NCI-H748 (cell line): ENCODE measurements at regions not wholly inside any gene's neighbourhood (a gene's known extent, or its start where the extent isn't known, plus 50 kb on each side); places are given as distances from the start of the nearest gene placed in this dataset.
"Not testable (repeated sequence)": the region's sequence is repeated elsewhere in the genome, so short reads cannot be mapped to it uniquely, and the experiment has no call there.

Experiments used
- DNase-seq: peaks from one replicate; lab custom pipeline; 2025; ENCODE audit not compliant: unreplicated experiment; lab: John Stamatoyannopoulos, UW

DNA sequence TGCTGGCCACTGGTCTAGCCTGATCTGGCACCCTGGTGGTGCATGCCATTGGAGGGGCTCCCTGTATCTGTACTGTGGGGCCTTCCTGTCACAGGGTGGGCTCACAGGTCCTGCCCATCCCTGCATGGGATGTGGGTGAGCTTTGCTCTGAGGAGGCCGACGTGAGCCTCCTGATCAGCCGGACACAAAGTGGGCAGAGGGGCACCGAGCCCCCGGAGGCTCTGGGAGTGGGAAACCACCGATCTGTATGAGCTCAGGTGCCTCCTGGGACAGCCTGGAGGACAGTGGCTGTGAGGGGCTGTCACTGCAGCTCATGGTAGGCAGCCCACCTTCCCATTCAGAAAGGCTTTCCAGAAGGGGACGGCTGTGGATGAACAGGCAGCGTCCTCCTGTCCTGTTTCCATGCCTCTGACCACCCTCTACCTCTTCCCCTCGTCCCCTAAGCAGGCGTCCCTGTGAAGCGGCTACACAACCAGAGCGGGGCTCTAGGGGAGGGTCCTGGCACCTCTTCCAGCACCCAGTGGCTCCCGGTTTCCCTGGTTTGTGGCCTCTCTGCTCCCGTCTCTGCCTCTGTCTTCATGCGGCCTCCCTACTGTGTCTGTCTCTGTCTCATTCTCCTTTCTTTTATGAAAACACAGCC is 112.5 kb upstream of the OTOS start:
- DNase-seq = no peak

DNA sequence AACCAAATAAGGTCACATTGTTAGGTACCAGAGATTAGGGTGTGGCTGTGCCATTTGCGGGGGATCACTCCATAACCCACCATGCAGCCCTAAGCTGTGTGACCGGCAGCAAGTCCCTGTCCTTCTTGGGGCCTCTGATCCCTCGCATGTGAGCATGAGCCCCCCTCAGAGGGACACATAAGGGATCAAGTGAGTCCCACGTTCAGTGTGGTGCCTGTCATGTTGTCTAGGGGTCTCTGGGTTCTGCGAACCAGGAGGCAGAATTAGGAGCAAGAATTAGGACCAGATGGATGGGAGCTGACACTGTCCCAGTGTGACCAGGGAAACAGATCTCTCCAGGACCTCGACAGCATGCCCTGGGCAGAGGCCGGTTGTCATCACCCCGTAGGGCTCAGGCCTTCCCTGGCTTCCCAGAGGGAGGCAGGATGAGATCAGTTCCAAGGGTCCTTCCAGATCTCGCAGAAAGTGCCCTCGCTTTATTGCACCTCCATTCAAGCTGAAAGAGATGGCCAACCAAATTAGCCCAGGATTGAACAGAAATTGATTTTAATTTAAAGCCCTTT is 113.2 kb upstream of the OTOS start:
- DNase-seq = no peak

DNA sequence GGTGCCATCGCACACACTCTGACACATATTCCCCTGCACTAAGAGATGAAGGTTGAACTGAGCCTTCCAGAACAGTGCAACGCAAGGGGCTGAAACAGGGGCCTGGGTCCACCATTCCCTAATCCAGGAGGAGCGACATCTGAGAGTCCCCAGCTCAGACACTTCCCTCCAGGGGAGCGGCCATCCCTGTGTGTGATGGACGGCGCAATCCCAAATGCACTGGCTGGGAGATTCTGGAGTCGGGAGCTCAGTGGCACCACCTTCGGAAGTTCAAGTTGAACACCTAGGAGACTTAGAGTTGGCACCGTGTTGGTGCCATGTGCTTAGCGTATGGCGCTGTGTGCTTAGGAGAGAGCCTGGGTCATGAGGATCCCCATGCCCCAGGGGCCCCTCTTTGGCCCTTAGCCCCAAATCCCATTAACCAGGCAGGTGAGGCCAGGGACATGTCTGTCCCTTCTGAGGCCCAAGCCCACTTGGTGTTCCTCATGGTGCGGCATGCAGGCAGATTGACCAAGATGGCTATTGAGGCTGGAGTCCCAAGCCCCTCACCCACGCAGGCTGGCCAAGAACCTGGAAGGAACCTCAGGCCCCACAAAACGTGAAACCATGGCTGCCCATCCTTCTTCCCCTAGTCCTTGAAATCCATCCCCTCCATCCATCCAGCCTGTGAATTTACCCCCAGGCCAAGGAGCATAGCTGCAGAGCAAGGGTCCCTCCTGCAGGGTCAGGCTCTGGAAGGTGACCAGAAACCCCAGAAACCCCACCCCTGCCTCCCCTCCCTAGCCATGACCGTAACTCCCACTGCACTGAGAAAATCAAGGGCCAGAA is 114.1 kb upstream of the OTOS start:
- no peak for DNase-seq

DNA sequence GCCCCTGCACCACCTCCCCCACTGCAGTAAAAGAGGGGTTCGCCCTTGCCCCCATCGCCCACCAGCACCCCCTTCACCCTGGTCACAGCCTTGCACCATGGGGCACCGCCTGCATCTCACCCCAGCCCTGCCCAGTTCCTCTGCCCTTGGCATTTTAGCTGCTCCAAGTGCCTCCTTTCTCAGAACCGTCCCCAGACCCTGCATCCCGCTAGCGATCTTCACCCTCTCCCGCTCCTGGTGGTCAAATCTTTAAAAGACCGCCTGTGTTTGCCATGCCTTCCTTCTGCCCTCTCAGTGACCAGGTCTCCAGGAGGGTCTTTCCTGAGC is 114.7 kb upstream of the OTOS start:
- DNase-seq = no peak

DNA sequence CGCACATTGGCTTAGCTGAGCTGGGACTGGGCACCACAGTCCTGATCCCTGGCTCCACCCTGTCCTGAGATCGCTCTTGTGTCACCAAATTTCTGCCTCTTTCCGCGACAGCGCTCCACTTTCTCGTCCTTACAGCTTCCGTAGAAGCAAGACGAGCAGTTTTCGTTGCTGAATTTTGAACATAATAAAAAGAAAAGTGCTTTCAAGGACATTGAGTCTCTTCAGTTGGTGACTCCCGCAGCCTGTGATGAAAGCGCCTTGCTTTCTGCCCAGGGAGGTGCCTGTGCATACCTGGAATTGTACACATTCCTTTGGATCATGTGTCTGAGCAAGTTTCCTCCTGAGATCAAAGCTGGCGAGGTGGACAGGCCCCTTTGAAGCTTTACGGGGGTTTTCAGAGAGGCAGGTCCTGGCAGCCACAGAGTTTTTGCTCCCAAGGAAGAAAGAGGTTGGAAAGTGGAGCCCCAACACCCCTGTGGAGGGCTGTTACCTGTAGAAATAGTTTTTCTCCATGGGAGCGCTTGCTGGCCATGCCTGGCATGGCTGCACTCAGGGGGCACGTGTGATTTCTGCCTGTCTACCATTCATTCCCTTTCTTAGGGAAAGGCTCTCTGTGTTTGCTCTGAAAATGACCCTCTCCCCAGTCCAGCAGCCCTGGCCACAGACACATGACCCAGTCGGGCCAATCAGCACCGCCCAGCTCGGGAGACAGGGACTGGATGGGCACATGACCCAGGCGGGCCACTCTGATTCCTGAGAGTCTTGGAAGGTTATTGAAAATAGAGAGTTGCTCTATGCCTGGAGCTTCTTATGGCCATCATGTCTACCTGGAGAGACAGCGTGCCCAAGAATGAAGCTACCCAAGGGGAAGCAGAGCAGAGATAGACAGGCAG is 115.6 kb upstream of the OTOS start:
- no peak for DNase-seq

DNA sequence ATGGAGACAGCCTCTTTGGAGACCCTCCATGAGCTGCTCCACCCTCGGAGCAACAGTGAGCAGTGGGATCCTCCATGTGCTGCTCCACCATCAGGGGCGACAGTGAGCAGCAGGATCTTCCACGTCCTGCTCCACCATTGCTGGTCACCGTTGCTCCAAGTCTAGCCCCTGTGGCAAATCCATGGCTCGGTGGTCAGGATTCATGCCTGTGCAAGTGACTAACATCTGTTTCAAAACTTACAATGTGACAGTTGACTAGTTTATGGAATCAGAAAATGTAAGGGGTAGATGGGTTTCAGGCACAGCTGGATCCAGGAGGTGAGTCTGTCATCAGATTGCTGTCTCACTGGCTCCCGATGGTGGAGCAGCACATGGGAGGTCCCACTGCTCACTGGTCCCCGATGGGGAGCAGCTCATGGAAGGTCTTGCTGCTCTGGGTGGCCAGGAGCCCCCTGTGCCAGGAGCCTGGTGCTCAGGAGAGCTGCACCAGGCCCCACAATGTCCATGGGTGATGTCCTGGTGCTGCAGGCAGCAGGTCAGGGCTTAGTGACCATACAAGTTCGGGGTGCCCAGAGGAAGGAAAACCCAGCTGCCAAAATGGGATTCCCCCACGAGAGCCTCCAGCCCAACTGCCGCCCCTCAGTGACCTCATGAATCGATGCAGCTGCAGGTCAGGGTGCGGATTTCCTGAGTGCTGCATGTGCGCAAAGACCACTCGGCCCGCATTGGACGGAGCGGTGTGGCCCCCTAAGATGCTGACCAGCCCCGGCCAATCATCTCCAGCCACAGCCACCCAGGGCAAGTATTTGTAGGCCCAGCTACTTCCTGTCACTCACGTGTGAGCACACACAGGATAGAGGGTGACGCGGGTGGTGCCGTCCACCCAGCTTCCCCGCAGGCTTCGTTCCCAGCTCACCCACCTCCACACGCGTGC is 116.5 kb upstream of the OTOS start:
- no peak for DNase-seq

DNA sequence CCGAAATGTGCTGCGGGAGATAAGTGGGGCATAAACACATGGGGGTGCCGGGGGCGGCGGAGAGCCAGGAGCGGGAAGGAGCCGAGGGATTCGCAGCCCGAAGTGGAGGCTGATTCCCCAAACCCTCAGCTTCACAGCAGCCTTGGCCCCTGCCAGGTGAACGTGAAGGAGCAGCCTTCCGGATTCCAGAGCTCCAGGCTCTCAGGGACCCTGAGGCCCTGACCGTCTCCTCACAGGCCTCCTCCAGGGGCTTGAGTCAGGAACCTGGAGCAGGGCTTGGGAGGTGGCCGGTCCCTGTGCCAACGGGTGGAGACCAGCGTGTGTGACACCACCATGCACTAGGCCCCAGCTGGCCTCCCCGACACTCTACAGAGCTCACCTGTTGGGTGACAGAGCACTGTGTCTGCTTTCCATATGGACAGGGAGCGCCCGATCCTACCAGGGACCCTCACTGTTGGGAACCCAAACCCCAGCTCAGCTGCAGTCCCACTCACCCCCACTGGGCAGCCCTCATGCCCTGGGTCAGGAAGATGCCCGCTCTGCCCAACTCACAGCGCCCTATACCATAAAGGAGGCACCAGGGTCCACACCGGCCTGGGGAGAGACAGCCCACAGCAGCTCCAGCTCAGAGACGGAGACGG is 117.6 kb upstream of the OTOS start:
- no peak for DNase-seq

DNA sequence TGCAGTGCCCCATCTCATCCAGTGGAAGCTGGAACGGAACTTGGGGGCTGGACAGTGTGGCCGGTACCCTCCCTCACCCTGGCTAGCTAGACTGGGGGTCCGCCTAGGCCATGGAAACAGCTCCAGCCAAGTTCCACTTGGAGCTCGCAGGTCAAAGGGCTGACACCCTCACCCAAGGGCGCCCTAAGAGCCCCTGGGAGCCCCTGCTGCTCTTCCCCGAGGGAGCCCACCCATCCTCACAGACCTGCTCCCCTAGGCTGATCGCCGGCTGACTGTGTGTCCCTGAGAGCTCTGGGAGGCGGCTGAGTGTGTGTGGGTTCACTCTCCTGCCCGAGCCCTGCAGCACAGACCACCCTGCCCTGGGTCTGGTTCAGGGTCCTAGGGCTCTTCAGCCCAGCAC is 118.2 kb upstream of the OTOS start:
- no peak for DNase-seq

DNA sequence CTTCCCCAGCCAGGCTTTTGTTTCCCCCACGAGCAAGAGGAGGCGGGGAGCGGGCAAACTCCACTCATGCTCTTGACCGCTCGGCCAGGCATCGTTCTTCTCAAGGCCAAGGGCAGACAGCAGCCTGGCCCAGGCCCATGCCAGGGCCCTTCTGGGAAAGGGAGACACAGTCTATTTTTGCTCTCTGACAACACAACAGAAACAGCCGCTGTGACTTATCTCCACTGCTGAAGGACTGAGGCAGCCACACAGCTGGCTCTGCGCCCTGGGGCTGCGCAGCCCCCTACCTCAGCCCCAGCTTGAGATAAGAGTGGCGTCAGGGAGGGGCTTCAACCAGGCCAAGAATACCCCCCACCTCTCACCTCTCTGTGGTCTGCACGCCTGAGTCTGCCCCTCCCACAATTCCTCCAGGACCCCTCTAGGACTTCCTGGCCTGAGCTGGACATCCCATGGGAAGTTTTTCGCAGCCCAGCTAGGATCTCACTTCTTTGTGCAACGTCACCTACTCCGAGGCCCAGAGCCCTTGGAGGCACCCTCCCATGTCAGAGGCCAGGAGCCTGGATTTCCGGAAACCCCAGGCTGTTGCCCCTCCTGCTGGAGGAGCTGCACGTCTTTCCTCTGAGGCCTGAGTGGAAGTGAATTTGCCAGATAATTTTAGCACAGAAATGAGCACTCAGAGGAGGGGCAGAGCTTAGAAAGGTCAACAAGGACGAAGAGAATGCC is 118.9 kb upstream of the OTOS start:
- DNase-seq = no peak

DNA sequence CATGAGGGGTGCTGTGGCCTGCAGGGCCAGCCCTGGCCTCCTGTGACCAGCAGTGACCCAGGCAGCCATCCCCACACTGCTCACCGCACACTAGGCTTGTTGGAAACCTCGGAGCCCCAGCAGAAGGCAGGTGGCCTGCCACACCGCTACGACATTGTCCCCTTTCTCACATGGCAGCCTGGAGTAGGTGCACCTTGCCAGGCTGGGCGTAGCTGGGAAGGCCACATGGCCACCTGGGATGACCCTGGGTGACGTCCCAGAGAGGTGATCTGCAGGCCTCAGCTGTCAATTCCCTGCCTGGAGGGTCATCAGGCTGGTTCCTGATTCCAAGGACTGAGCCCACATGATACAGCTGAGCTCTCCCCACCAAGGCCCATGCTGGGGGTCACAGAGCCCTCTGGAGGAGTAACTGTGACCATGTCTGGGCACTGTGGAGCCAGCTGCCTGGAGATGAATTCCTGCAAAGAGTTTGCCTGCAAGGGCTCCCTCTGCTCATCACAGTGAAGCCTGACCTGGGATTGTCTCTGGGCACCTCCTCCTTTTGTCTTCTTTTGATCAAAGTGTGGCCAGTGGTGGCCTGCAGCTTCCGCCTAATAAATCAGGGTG is 119.6 kb upstream of the OTOS start:
- DNase-seq = no peak

DNA sequence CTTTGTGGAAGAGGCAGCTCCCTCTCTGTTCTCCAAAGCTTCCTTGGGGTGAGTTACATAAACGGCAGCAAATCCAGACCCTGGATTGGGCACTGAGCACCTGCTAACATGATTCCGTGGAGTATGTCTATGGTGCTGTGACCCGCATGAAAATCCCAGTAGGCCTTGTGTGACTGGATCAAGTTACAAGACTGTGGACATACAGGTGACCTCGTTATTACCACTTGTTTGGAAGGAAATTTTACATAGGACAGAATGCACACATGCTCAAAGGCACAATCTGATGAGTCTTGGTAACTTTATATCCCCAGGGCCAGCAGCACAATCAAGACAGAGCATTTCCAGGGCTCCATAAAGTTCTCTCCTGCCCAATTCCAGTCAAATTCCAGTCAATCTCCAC is 120.2 kb upstream of the OTOS start:
- no peak for DNase-seq

DNA sequence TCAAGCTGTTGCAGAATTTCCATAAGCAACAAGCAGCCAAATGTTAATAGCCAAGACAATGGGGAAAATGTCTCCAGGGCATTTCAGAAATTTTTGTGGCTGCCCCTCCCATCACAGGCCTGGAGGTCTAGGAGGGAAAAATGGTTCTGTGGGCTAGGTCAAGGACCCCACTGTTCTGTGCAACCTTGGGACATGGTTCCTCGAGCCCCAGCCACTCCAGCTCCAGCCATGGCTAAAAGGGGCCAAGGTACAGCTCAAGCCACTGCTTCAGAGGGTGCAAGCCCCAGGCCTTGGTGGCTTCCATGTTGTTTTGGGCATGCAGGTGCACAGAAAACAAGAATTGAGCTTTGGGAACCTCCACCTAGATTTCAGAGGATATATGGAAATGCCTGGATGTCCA is 122.1 kb upstream of the OTOS start:
- DNase-seq = not testable (repeated sequence)

DNA sequence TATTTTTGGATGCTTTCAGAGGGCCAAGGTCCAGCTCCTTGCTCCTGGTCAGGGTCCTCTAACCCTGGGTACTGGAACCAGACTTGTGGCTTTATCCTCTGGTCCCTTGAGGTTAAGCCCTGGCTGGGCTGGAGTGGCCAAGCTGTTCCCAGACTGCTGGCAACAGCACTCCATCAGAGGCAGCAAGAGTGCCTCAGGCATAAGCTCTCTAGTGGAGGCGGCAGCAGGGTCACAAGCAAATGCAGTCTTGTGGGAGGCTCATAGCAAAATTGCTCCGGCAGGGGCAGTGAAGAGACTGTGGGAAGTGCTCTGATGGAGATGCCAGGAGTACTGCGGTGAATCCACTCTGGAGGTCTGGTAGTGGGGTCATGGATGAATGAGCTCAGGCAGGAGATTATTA is 128.9 kb upstream of the OTOS start:
- DNase-seq = no peak

DNA sequence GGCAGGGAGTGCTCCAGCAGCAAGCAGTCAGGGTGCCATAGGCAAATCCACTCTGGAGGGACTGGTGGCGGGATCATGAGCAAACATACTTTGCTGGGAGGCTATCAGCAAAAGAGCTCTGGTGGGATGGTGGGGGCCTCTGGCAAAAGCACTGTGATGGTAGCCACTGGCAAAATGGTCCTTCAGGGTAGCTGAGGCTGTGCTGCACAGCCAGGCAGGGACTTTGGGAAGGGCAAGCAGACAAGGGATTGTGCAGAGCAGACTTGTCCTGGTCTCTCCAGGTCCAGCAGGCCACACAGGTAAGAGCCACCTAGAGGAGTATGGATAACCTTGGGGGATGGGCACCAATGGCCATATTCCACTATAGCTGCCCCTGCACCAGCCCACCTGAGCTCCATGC is 129.4 kb upstream of the OTOS start:
- no peak for DNase-seq

DNA sequence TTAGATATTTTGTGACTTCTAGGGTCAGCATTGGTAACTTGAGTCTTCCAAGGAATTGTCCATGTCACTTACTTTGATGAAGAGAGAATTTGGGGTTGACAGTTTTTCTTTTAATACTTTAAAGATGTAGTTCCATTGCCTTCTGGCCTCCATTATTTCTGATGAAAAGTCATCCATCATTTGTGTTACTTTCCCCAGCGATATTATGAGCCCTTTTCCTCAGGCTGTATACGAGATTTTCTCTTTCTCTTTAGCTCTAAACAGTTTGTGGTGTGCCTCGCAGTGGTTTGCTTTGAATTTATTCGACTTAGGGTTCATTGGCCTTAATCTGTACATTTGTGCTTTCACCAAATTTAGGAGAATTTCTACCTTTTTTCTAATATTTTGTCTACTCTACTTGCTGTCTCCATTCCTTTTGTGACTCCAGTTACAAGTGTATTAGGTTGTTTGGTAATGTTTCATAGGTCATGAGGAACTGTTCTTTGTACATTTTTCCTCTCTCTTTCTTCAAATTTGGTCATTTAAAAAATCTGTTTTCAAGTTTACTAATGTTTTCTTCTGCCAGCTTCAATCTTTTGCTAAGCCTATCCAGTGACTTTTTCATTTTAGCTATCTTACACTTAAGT is 131.4 kb upstream of the OTOS start:
- no peak for DNase-seq

DNA sequence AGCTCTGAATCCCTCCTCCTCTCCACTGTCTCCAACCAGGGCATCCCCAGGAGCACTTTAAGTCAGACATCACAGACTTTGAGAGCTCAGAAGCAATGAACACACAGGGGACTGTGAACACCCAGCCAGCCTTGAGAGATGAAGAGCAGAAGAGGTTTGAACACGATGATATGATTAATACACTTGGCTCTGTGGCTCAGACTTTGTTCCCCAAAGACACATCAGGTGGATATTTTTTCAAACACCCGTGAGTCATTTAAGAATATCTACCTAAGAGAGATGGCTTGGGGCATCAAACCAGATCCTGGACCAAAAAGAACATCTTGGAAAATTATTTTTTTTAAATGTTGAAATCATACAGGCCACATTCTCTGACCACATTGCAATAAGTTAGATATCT is 134.9 kb upstream of the OTOS start:
- DNase-seq = no peak

DNA sequence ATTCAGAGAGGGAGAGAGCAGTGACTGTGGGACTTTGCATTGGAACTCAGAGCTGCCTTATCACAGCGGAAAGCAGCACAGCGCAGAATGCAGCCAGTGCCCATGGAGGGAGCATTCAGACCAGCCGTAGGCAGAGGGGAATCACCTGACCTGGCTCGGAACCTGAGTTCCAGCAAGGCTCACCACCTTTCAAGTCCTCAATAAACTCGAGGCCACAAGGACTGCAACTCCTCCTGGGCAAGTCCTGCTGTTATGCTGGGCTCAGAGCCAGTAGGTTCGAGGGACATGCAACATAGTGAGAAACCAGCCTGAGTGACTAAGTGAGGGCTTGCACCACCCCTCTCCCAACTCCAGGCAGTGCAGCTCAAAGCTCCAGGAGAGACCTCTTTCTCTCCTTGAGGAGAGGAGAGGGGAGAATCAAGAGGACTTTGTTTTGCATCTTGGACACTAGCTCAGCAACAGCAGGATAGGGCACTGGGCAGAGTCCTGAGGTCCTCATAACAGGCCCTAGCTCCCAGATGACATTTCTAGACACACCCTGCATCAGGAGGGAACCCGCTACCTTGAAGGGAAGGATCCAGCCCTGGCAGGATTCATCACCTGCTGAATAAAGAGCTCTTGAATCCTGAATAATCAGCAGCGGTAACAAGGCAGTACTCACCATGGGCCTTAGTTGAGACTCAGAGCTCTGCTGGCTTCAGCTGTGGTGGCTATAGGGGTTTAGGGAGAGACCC is 136.8 kb upstream of the OTOS start:
- DNase-seq = no peak
